ENCODE measurements at regions not wholly inside any gene's neighbourhood (a gene's known extent, or its start where the extent isn't known, plus 50 kb on each side); places are given as distances from the start of the nearest gene placed in this dataset.

DNA sequence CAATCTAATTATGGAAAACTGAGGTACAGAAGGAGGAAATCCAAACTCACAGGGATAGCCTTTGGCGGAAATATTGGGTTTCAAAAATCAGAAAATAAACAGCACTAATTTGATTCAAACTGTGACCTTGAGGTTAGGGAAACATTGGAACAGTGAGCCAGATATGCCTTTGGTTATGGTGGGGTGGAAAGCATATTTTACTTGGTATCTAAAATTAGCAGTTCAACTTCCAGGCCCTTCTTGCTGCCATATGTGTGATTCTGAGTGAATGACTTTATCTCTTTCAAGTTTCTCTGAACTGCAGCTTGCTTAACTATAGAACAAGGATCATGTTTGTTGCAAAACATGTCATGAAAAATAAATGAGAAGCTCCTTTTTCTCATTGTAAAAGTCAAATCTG lies 240.9 kb upstream of the VEGFC start:
- Mint-ChIP-seq H3K4me1 (ENCODE audit: low read depth) (no peaks in the 10 kb centered on the region), H3K27ac (no peak overlapping the region), H3K27me3 (ENCODE audit: low read depth) (no peaks in the 10 kb centered on the region), H3K36me3 (ENCODE audit: low read depth) (no peaks in the 10 kb centered on the region), H3K4me3 (no peak overlapping the region), H3K9me3 (no peaks in the 10 kb centered on the region)
- DNase-seq, result no peak
- CTCF ChIA-PET, result interaction anchor here (1.6 kb wide), 1 partner anchor 14 kb away, joined by 7 read pairs; no protein-coding TSS in a partner anchor
- intact Hi-C loops (cut with micrococcal nuclease), result no loop called here

DNA sequence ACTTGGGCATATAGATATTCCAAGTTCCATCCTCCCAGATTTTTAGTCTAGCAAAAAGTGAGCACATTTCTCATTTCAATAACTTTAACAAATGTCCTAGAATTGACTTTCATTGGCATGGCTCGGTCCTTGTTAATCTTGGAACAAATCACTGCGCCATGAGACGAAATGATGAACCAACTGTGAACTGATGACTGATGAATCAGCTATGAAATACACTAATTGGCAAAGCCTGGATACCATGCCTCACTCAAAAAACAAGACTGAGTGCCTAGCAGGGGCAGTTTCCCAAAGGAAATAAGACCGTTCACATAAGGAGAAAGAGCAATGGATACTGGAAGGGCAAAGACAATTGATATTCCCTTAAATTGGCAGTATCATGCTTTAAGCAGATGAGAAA lies 248.6 kb upstream of the VEGFC start:
- no peaks in the 10 kb centered on the region for H3K9me3 Mint-ChIP-seq
- CTCF ChIA-PET, result no interaction called here
- peaks cover 11% of the 10 kb centered on the region for H3K27me3 Mint-ChIP-seq (ENCODE audit: low read depth)
- H3K27ac Mint-ChIP-seq, result no peak overlapping the region
- intact Hi-C loops (cut with micrococcal nuclease), result no loop called here
- DNase-seq, result no peak
- no peaks in the 10 kb centered on the region for H3K4me1 Mint-ChIP-seq (ENCODE audit: low read depth)
- H3K4me3 Mint-ChIP-seq, result no peak overlapping the region
- no peaks in the 10 kb centered on the region for H3K36me3 Mint-ChIP-seq (ENCODE audit: low read depth)

DNA sequence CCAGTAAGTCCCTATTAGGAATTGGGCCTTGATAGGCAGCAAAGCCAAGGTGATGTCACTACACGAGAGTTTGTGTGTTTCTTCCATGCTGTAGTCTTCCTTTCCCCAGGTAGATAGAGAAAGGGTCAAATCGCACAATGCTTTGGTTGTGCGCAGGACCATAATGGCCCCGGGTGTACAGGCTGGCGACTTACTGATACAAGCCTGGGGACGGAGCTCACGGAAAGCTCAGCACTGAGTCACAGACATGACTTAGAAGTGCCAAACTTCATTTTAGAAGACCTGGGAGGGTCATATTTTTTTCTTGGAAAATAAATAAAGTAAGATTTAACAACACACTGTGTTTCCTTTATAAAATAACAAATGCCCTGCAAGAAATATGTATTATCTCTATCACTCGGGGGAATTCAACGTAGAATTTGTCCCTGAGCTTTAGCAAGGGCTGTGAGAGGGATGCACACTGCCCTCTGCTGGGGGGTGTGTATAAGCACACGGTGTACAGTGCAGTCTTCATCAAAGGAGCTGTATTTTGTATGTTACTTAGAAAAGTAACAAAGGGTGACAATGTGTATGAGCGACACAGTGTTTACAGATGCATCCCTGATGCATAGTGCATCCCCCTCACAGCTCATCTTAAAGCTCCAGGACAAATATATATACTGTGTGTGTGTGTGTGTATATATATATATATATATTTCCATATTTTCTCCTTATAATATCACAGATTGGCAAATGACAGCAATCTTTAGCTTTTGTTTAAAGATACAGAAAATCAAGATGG lies 254.5 kb upstream of the VEGFC start:
- intact Hi-C loops (cut with micrococcal nuclease), result loop anchor here (1.0 to 5.0 kb wide), 4 partner anchors 150 to 1015 kb away; no protein-coding TSS in a partner anchor
- H3K27ac Mint-ChIP-seq, result no peak overlapping the region
- CTCF ChIA-PET, result interaction anchor here (0.5 to 2.1 kb wide), 23 partner anchors 9 to 1177 kb away, joined by 3 to 23 read pairs (median 4); no protein-coding TSS in a partner anchor
- H3K36me3 Mint-ChIP-seq (ENCODE audit: low read depth), result no peaks in the 10 kb centered on the region
- no peaks in the 10 kb centered on the region for H3K4me1 Mint-ChIP-seq (ENCODE audit: low read depth)
- H3K4me3 Mint-ChIP-seq, result no peak overlapping the region
- H3K27me3 Mint-ChIP-seq (ENCODE audit: low read depth), result peaks cover 9% of the 10 kb centered on the region
- no peaks in the 10 kb centered on the region for H3K9me3 Mint-ChIP-seq
- DNase-seq, result peak; percentile 72

DNA sequence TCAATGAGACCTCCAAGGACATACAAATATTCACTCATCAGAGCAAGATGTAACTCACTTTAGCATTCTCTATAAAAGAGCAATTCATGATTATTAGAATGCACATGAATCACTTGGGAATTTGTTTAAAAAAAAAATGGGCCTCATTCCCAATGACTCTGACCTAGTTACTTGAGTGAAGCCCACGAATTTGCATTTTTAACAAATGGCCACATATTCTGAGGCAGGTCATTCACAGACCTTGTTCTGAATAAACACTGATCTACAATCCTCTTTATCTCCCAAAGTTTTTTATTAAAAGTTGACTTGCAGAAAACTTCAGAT lies 255.1 kb upstream of the VEGFC start:
- intact Hi-C loops (cut with micrococcal nuclease), result loop anchor here (1.0 to 5.0 kb wide), 4 partner anchors 151 to 1016 kb away; no protein-coding TSS in a partner anchor
- CTCF ChIA-PET, result interaction anchor here (0.5 to 2.1 kb wide), 20 partner anchors 10 to 1178 kb away, joined by 3 to 23 read pairs (median 4); no protein-coding TSS in a partner anchor
- H3K4me1 Mint-ChIP-seq (ENCODE audit: low read depth), result no peaks in the 10 kb centered on the region
- no peak overlapping the region for H3K27ac Mint-ChIP-seq
- no peak for DNase-seq
- H3K9me3 Mint-ChIP-seq, result no peaks in the 10 kb centered on the region
- H3K36me3 Mint-ChIP-seq (ENCODE audit: low read depth), result no peaks in the 10 kb centered on the region
- no peak overlapping the region for H3K4me3 Mint-ChIP-seq
- peaks cover 9% of the 10 kb centered on the region for H3K27me3 Mint-ChIP-seq (ENCODE audit: low read depth)

DNA sequence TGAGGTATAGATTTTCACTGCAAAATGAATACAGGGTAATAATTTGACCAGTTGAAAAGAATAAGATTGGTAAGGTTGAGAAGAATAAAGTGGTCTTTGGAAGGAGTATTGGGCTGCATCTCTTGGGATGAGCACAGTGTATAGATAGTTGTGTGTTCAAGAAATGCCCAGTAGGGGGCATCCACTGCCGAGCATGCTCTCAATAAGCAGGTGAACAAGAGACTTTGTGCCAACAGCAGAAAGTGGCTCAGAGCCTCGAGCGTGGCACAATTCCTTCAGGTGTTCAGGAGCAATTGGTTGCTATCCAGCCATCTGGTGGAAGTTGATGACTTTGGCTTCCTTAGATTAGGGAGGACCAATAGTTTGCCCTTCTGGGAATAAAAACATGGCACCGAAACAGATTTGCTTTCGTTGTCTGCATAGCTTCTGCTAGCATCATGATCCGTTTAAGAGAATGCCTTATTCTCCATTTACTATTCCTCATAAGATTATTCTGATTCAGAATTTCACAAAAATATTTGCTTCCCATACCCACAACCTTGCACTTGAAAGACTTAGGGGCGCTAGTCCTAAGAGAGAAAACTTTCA lies 258.1 kb upstream of the NEIL3 start:
- no peak overlapping the region for H3K4me3 Mint-ChIP-seq
- CTCF ChIA-PET, result interaction anchor here (0.6 to 1.3 kb wide), 3 partner anchors 86 to 674 kb away, joined by 3 to 5 read pairs (median 3); no protein-coding TSS in a partner anchor
- no peaks in the 10 kb centered on the region for H3K4me1 Mint-ChIP-seq (ENCODE audit: low read depth)
- no peak overlapping the region for H3K27ac Mint-ChIP-seq
- no peaks in the 10 kb centered on the region for H3K36me3 Mint-ChIP-seq (ENCODE audit: low read depth)
- H3K9me3 Mint-ChIP-seq, result no peaks in the 10 kb centered on the region
- peaks cover 6% of the 10 kb centered on the region for H3K27me3 Mint-ChIP-seq (ENCODE audit: low read depth)
- DNase-seq, result peak; percentile 30
- intact Hi-C loops (cut with micrococcal nuclease), result loop anchor here (10.0 kb wide), 1 partner anchor 283 kb away; no protein-coding TSS in a partner anchor

DNA sequence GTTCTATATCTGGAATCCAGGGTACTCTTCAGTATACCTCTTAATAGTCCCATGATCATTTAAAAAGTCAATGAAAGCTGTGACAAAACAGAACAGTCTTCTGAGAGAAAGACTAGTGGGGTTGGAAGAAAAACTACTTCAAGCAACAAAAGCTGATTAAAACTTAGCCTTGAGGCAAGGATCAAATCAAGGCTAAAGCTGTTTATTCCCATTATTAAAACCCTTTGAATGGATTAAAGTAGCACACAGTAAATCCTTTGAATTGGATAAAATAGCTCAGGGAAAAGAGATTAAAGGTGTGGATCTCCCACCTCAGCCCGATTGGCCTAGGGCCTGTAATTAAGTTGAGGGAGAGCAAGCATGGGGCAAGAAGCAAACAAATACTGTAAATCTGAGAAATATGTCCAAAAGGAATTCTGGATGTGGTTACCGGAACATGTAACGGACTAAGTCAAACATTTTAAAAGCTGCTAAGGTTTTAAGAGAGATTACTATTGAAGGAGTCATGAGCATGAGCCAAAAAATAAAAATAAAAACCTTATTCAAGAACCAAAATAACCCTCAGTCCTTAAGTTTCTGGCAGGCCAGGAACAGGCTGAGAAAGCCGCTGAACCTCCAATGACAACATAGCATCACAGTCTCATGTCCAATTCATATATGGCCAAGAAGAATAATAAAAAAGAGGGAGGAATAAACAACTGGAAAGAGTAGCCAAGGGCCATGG lies 257.3 kb upstream of the NEIL3 start:
- no peaks in the 10 kb centered on the region for H3K9me3 Mint-ChIP-seq
- H3K4me3 Mint-ChIP-seq, result no peak overlapping the region
- CTCF ChIA-PET, result interaction anchor here (0.6 to 1.3 kb wide), 3 partner anchors 86 to 675 kb away, joined by 3 to 5 read pairs (median 3); no protein-coding TSS in a partner anchor
- H3K36me3 Mint-ChIP-seq (ENCODE audit: low read depth), result no peaks in the 10 kb centered on the region
- no peak overlapping the region for H3K27ac Mint-ChIP-seq
- no peak for DNase-seq
- intact Hi-C loops (cut with micrococcal nuclease), result loop anchor here (10.0 kb wide), 1 partner anchor 282 kb away; no protein-coding TSS in a partner anchor
- H3K4me1 Mint-ChIP-seq (ENCODE audit: low read depth), result no peaks in the 10 kb centered on the region
- peaks cover 6% of the 10 kb centered on the region for H3K27me3 Mint-ChIP-seq (ENCODE audit: low read depth)

DNA sequence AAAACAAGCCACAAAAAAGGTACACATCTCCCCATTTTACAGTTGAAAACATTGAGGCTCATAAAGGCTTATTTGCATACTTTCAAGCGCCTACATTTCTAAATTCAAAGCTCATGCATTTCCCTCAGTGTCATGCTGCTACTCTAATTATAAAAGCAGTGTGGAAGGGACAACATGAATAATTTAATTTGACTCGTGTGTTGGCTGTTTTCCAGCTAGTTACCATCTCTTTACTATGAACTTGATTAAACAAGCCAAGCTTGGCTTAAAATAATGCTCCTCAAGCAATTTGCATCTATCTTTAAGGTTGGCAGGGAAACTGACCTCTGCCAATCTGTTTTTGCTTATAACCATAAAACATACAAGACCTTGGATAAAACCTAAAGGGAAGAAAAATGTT lies 252.5 kb upstream of the NEIL3 start:
- Mint-ChIP-seq H3K27me3 (ENCODE audit: low read depth) (peaks cover 5% of the 10 kb centered on the region), H3K9me3 (no peaks in the 10 kb centered on the region), H3K27ac (no peak overlapping the region), H3K4me1 (ENCODE audit: low read depth) (no peaks in the 10 kb centered on the region), H3K36me3 (ENCODE audit: low read depth) (no peaks in the 10 kb centered on the region), H3K4me3 (no peak overlapping the region)
- no peak for DNase-seq
- CTCF ChIA-PET, result interaction anchor here (0.7 to 4.4 kb wide), 4 partner anchors 8 to 660 kb away, joined by 3 to 23 read pairs (median 4); no protein-coding TSS in a partner anchor
- intact Hi-C loops (cut with micrococcal nuclease), result loop anchor here (10.0 kb wide), 1 partner anchor 278 kb away; no protein-coding TSS in a partner anchor

DNA sequence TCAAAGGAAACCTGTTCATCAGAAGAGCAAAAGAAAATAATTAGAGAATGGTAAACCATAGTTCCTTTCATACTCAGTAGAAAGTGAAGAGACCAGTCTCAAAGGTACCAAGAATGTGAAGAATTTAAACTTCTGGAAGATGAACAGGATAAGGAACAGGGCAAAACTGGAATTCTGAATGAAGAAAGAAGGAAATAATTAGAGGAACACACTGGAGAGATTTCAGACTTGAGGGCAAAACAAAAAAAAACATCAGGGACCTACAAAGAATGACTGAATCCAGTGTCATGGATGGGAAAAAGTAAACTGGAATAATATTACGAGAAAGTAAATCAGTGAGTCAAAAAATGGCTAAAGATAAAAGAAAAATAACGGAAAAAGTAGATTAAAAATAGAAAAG lies 245.6 kb upstream of the NEIL3 start:
- no peak for DNase-seq
- Mint-ChIP-seq H3K36me3 (ENCODE audit: low read depth) (no peaks in the 10 kb centered on the region), H3K27me3 (ENCODE audit: low read depth) (peaks cover 3% of the 10 kb centered on the region), H3K4me1 (ENCODE audit: low read depth) (no peaks in the 10 kb centered on the region), H3K9me3 (peaks cover 2% of the 10 kb centered on the region), H3K4me3 (no peak overlapping the region), H3K27ac (no peak overlapping the region)
- intact Hi-C loops (cut with micrococcal nuclease), result no loop called here
- CTCF ChIA-PET, result interaction anchor here (2.4 kb wide), 1 partner anchor 17 kb away, joined by 6 read pairs; no protein-coding TSS in a partner anchor

DNA sequence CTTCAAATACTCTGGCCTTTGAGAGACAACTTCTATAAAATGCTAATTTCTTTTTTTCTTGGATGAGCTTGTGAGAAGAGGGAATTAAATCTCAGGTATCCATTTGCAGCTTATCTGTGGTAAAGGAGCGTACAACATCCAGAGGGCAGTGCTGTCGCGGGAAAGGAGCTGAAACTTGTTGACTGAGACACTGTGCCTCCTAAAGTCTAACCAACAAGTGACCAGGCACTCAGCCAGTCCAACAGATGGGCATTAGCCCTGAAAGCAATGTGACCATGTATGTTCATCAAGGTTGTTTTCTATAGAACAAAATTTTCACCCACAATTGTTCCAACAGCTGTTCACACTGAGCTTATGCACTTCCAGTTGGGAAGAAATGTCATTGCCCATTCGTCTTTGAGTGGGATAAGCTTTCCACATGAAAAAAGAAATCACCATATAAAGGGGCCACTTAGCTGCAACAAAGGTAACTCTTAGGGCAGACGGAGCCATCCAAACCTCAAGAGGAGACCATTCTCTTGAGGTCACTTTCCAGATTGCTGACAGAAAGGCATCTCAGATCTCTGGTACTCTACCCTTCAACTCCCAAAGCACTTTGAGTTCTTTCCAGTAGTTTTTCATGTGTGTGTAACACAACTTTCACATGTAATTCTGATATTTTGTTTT lies 244.8 kb upstream of the NEIL3 start:
- Mint-ChIP-seq H3K27me3 (ENCODE audit: low read depth) (no peaks in the 10 kb centered on the region), H3K36me3 (ENCODE audit: low read depth) (no peaks in the 10 kb centered on the region), H3K9me3 (peaks cover 2% of the 10 kb centered on the region), H3K27ac (no peak overlapping the region), H3K4me1 (ENCODE audit: low read depth) (no peaks in the 10 kb centered on the region), H3K4me3 (no peak overlapping the region)
- no peak for DNase-seq
- CTCF ChIA-PET, result interaction anchor here (2.4 kb wide), 1 partner anchor 17 kb away, joined by 6 read pairs; no protein-coding TSS in a partner anchor
- intact Hi-C loops (cut with micrococcal nuclease), result no loop called here

DNA sequence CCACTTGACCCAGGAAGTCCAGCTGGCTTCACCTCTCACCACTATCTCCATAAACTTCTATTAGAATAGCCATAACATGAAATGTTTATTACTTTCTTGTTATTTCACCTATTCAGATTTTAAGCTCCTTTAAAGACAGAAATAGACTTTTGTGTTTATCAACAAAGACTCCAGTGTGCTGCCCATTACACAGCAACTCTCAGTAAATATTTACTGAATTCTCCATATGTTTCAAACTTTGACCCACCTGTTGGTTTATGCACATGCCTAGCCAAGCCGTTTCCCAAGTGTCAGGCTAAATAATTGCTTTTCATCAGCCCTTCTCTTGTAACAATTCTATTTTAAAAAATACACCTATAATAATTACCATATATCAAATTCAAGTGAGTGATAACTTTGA lies 242.9 kb upstream of the NEIL3 start:
- CTCF ChIA-PET, result interaction anchor here (2.4 kb wide), 1 partner anchor 19 kb away, joined by 6 read pairs; no protein-coding TSS in a partner anchor
- Mint-ChIP-seq H3K27ac (no peak overlapping the region), H3K9me3 (peaks cover 2% of the 10 kb centered on the region), H3K27me3 (ENCODE audit: low read depth) (no peaks in the 10 kb centered on the region), H3K36me3 (ENCODE audit: low read depth) (no peaks in the 10 kb centered on the region), H3K4me3 (no peak overlapping the region), H3K4me1 (ENCODE audit: low read depth) (no peaks in the 10 kb centered on the region)
- intact Hi-C loops (cut with micrococcal nuclease), result no loop called here
- no peak for DNase-seq

DNA sequence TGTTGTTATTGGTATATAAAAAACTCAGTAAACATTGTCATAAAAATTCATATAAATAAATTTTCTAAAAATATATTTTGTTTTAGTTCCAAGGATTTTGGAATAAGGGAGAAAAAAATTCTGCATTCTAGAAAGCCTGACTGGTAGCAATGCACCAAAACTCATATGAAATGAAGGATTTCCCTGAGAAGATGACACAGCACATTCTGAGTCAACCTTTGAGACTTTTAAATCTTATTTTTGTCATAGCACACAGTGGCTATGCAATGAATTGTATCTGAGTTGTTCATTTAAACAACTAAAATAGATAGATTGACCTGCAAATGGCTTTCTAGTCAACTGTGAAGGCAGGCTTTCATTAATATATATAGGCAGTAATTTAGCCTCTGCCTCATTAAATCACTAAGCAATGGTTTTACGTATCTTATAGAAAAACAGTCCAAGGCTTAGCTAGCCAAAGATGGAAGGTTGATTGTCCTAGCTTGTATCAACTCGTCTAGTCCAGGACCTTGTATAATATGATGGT lies 239.1 kb upstream of the NEIL3 start:
- CTCF ChIA-PET, result interaction anchor here (0.6 kb wide), 1 partner anchor 12 kb away, joined by 3 read pairs; no protein-coding TSS in a partner anchor
- Mint-ChIP-seq H3K4me3 (no peak overlapping the region), H3K4me1 (ENCODE audit: low read depth) (no peaks in the 10 kb centered on the region), H3K36me3 (ENCODE audit: low read depth) (no peaks in the 10 kb centered on the region), H3K27ac (no peak overlapping the region), H3K27me3 (ENCODE audit: low read depth) (peaks cover 2% of the 10 kb centered on the region), H3K9me3 (no peaks in the 10 kb centered on the region)
- no peak for DNase-seq
- intact Hi-C loops (cut with micrococcal nuclease), result no loop called here
